GM23338 (cell line): ENCODE measurements at regions not wholly inside any gene's neighbourhood (a gene's known extent, or its start where the extent isn't known, plus 50 kb on each side); places are given as distances from the start of the nearest gene placed in this dataset.

Source experiments
- ATAC-seq: fragments of 200-7000 bp; cut with Tn5 transposase; 3 replicates; pipeline ENCODE4 v1.9.1; 2020
- DNase-seq: peaks from one replicate; pipeline ENCODE4 v3.0.0-alpha.2; 2015; ENCODE audit warnings: low spot score
- H2AFZ ChIP-seq: fragments of 200-600 bp; sonication (generic); 2 replicates; pipeline ENCODE4 v1.8.0; 2016; ENCODE audit warnings: antibody characterized with exemption, mild to moderate bottlenecking, moderate library complexity
- H3F3A ChIP-seq: fragments of 200-600 bp; sonication (generic); replicated peaks from 2 replicates; pipeline ENCODE4 v1.8.0; 2017; ENCODE audit warnings: antibody characterized with exemption, mixed run types, low read depth
- H3K27ac ChIP-seq: fragments of 200-600 bp; sonication (generic); 2 replicates; pipeline ENCODE4 v1.6.1; 2016; ENCODE audit warnings: low read depth
- H3K27me3 ChIP-seq: fragments of 200-600 bp; sonication (generic); 2 replicates; pipeline ENCODE4 v1.8.0; 2016; ENCODE audit warnings: mild to moderate bottlenecking, mixed run types, moderate library complexity; ENCODE audit not compliant: insufficient read depth
- H3K36me3 ChIP-seq: fragments of 200-600 bp; sonication (generic); 2 replicates; pipeline ENCODE4 v1.8.0; 2016; ENCODE audit warnings: mild to moderate bottlenecking; ENCODE audit not compliant: insufficient read depth
- H3K4me1 ChIP-seq: fragments of 200-600 bp; sonication (generic); 2 replicates; pipeline ENCODE4 v1.8.0; 2016; ENCODE audit warnings: mild to moderate bottlenecking, moderate library complexity; ENCODE audit not compliant: insufficient read depth
- H3K4me2 ChIP-seq: fragments of 200-600 bp; sonication (generic); 2 replicates; pipeline ENCODE4 v1.7.1; 2017; ENCODE audit warnings: mixed run types
- H3K4me3 ChIP-seq: fragments of 200-600 bp; sonication (generic); 2 replicates; pipeline ENCODE4 v1.6.1; 2016; ENCODE audit warnings: mixed run types
- H3K79me2 ChIP-seq: fragments of 200-600 bp; sonication (generic); replicated peaks from 2 replicates; pipeline ENCODE4 v1.8.0; 2017; ENCODE audit warnings: mild to moderate bottlenecking; ENCODE audit not compliant: insufficient read depth
- H3K9me2 ChIP-seq: fragments of 200-600 bp; sonication (generic); 2 replicates; pipeline ENCODE4 v1.8.0; 2017; ENCODE audit not compliant: insufficient read depth
- H4K20me1 ChIP-seq: fragments of 200-600 bp; sonication (generic); replicated peaks from 2 replicates; pipeline ENCODE4 v1.8.0; 2017; ENCODE audit warnings: mild to moderate bottlenecking; ENCODE audit not compliant: insufficient read depth
- H3K27ac Mint-ChIP-seq: 2 replicates; pipeline ENCODE4 v1.8.0; 2020; ENCODE audit warnings: inconsistent platforms, mild to moderate bottlenecking, moderate library complexity, mixed read lengths
- H3K27me3 Mint-ChIP-seq: 3 replicates; pipeline ENCODE4 v1.8.0; 2022; ENCODE audit warnings: low read depth, mild to moderate bottlenecking, moderate library complexity, mixed read lengths, inconsistent platforms; ENCODE audit not compliant: insufficient read depth, poor library complexity
- H3K36me3 Mint-ChIP-seq: 3 replicates; pipeline ENCODE4 v1.8.0; 2021; ENCODE audit warnings: low read depth, mild to moderate bottlenecking, inconsistent platforms, moderate library complexity, mixed read lengths
- H3K4me1 Mint-ChIP-seq: 3 replicates; pipeline ENCODE4 v1.8.0; 2020; ENCODE audit warnings: mild to moderate bottlenecking, inconsistent platforms, mixed read lengths
- H3K4me3 Mint-ChIP-seq: 3 replicates; pipeline ENCODE4 v1.8.0; 2021; ENCODE audit warnings: moderate library complexity, mild to moderate bottlenecking, inconsistent platforms, mixed read lengths
- H3K9me3 Mint-ChIP-seq: 3 replicates; pipeline ENCODE4 v1.8.0; 2020; ENCODE audit warnings: moderate library complexity, mild to moderate bottlenecking, inconsistent platforms, mixed read lengths
- CREB1 ChIP-seq: fragments of 250-450 bp; sonication (Bioruptor Pico); IDR thresholded peaks from 2 replicates; pipeline ENCODE4 v1.5.0; 2020; ENCODE audit warnings: low read depth, mild to moderate bottlenecking, moderate library complexity
- EZH2 ChIP-seq: fragments of 200-600 bp; sonication (generic); IDR thresholded peaks from one replicate; pipeline ENCODE4 v1.8.0; 2017; ENCODE audit warnings: antibody characterized with exemption, mild to moderate bottlenecking, low read depth; ENCODE audit not compliant: unreplicated experiment
- EZH2phosphoT487 ChIP-seq: fragments of 200-600 bp; sonication (generic); IDR thresholded peaks from one replicate; pipeline ENCODE4 v1.8.1; 2018; ENCODE audit warnings: antibody characterized with exemption; ENCODE audit not compliant: unreplicated experiment
- JUNB ChIP-seq: IDR thresholded peaks from one replicate; pipeline ENCODE4 v1.6.1; 2016; ENCODE audit warnings: antibody characterized with exemption; ENCODE audit not compliant: unreplicated experiment
- NANOG ChIP-seq: IDR thresholded peaks from 2 replicates; pipeline ENCODE4 v1.6.1; 2016; ENCODE audit warnings: antibody characterized with exemption, borderline replicate concordance
- POLR2AphosphoS5 ChIP-seq: IDR thresholded peaks from 2 replicates; pipeline ENCODE4 v1.6.1; 2016; ENCODE audit warnings: antibody characterized with exemption, low read depth
- STAT1 ChIP-seq: IDR thresholded peaks from one replicate; pipeline ENCODE4 v1.6.1; 2016; ENCODE audit warnings: antibody characterized with exemption; ENCODE audit not compliant: unreplicated experiment
- ZNF114 ChIP-seq: fragments of 250-450 bp; sonication (Bioruptor Pico); IDR thresholded peaks from 2 replicates; pipeline ENCODE4 v1.5.0; 2020; ENCODE audit warnings: mild to moderate bottlenecking, moderate library complexity
- ZNF331 ChIP-seq: fragments of 250-450 bp; sonication (Bioruptor Pico); IDR thresholded peaks from 2 replicates; pipeline ENCODE4 v1.5.0; 2020; ENCODE audit warnings: low read depth, mild to moderate bottlenecking, moderate library complexity
- TF ChIP-seq, protein P1 (sequence below): IDR thresholded peaks from one replicate; pipeline ENCODE4 v1.6.1; 2018; ENCODE audit warnings: antibody characterized with exemption; ENCODE audit not compliant: unreplicated experiment
- TF ChIP-seq, protein P2 (sequence below): IDR thresholded peaks from 2 replicates; pipeline ENCODE4 v1.6.1; 2016; ENCODE audit warnings: antibody characterized with exemption
- TF ChIP-seq, protein P3 (sequence below), 2 experiments: fragments of 200-600 bp in 1 of 2; sonication (generic) in 1 of 2; conservative IDR thresholded peaks; 2 replicates each; pipeline versions ENCODE4 v1.5.1 to v1.6.1; 2016 to 2017; ENCODE audit warnings: antibody characterized with exemption in 2 of 2, low read depth in 2 of 2, mild to moderate bottlenecking in 2 of 2, moderate library complexity in 1 of 2
- TF ChIP-seq, protein P4 (sequence below): fragments of 250-450 bp; sonication (Bioruptor Pico); IDR thresholded peaks from 2 replicates; pipeline ENCODE4 v1.5.0; 2020; ENCODE audit warnings: mild to moderate bottlenecking, moderate library complexity

DNA sequence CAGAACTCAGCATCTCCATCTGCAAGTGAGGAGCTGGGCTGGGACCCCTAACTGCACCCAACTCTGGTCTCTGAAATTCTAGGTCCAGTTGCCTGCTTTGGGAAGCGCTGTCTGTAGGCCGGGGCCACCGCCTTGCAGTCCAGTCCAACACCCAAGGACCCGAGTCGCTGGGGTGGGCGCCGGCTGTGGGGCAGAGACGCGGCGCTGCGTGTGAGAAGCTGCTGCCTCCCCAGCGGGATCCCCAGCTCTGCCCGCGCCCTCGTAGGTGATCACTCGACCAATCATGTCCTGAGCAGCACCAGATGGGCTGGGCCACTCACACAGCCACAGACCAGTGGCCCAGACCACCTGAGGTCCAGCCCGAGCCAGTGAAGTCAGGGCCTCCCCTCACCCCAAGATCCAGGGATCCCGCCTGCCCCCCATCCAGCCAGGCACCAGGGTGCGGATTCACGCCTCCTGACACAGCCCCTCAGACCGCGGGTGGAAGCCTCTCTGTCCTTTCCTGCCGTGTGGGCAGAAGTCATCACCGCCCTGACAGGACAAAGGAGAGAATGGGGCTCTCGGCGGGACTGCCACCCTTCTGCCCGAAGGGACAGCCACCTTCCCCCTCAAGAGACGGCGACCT is 67.4 kb upstream of the ADGRA1 start:
- Mint-ChIP-seq H3K27ac (no peak overlapping the region), H3K4me3 (no peak overlapping the region), H3K27me3 (peaks cover 20% of the 10 kb centered on the region), H3K36me3 (no peaks in the 10 kb centered on the region), H3K4me1 (peaks cover 11% of the 10 kb centered on the region), H3K9me3 (no peaks in the 10 kb centered on the region)
- TF ChIP-seq CREB1 (CRISPR knock-in tag) = no peak
- TF ChIP-seq STAT1 = no peak
- no peak for TF ChIP-seq POLR2AphosphoS5
- TF ChIP-seq, protein P1, sequence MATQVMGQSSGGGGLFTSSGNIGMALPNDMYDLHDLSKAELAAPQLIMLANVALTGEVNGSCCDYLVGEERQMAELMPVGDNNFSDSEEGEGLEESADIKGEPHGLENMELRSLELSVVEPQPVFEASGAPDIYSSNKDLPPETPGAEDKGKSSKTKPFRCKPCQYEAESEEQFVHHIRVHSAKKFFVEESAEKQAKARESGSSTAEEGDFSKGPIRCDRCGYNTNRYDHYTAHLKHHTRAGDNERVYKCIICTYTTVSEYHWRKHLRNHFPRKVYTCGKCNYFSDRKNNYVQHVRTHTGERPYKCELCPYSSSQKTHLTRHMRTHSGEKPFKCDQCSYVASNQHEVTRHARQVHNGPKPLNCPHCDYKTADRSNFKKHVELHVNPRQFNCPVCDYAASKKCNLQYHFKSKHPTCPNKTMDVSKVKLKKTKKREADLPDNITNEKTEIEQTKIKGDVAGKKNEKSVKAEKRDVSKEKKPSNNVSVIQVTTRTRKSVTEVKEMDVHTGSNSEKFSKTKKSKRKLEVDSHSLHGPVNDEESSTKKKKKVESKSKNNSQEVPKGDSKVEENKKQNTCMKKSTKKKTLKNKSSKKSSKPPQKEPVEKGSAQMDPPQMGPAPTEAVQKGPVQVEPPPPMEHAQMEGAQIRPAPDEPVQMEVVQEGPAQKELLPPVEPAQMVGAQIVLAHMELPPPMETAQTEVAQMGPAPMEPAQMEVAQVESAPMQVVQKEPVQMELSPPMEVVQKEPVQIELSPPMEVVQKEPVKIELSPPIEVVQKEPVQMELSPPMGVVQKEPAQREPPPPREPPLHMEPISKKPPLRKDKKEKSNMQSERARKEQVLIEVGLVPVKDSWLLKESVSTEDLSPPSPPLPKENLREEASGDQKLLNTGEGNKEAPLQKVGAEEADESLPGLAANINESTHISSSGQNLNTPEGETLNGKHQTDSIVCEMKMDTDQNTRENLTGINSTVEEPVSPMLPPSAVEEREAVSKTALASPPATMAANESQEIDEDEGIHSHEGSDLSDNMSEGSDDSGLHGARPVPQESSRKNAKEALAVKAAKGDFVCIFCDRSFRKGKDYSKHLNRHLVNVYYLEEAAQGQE = no peak
- TF ChIP-seq, protein P2, sequence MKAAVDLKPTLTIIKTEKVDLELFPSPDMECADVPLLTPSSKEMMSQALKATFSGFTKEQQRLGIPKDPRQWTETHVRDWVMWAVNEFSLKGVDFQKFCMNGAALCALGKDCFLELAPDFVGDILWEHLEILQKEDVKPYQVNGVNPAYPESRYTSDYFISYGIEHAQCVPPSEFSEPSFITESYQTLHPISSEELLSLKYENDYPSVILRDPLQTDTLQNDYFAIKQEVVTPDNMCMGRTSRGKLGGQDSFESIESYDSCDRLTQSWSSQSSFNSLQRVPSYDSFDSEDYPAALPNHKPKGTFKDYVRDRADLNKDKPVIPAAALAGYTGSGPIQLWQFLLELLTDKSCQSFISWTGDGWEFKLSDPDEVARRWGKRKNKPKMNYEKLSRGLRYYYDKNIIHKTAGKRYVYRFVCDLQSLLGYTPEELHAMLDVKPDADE = no peak
- TF ChIP-seq ZNF331 = no peak
- no peak for TF ChIP-seq NANOG
- TF ChIP-seq EZH2 = no peak
- TF ChIP-seq, protein P3, sequence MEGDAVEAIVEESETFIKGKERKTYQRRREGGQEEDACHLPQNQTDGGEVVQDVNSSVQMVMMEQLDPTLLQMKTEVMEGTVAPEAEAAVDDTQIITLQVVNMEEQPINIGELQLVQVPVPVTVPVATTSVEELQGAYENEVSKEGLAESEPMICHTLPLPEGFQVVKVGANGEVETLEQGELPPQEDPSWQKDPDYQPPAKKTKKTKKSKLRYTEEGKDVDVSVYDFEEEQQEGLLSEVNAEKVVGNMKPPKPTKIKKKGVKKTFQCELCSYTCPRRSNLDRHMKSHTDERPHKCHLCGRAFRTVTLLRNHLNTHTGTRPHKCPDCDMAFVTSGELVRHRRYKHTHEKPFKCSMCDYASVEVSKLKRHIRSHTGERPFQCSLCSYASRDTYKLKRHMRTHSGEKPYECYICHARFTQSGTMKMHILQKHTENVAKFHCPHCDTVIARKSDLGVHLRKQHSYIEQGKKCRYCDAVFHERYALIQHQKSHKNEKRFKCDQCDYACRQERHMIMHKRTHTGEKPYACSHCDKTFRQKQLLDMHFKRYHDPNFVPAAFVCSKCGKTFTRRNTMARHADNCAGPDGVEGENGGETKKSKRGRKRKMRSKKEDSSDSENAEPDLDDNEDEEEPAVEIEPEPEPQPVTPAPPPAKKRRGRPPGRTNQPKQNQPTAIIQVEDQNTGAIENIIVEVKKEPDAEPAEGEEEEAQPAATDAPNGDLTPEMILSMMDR (conservative IDR thresholded peaks at IDR 0.05; ENCODE audit: low read depth in 2 of 2) = no peak
- TF ChIP-seq ZNF114 (CRISPR knock-in tag) = no peak
- TF ChIP-seq JUNB = no peak
- TF ChIP-seq, protein P4, sequence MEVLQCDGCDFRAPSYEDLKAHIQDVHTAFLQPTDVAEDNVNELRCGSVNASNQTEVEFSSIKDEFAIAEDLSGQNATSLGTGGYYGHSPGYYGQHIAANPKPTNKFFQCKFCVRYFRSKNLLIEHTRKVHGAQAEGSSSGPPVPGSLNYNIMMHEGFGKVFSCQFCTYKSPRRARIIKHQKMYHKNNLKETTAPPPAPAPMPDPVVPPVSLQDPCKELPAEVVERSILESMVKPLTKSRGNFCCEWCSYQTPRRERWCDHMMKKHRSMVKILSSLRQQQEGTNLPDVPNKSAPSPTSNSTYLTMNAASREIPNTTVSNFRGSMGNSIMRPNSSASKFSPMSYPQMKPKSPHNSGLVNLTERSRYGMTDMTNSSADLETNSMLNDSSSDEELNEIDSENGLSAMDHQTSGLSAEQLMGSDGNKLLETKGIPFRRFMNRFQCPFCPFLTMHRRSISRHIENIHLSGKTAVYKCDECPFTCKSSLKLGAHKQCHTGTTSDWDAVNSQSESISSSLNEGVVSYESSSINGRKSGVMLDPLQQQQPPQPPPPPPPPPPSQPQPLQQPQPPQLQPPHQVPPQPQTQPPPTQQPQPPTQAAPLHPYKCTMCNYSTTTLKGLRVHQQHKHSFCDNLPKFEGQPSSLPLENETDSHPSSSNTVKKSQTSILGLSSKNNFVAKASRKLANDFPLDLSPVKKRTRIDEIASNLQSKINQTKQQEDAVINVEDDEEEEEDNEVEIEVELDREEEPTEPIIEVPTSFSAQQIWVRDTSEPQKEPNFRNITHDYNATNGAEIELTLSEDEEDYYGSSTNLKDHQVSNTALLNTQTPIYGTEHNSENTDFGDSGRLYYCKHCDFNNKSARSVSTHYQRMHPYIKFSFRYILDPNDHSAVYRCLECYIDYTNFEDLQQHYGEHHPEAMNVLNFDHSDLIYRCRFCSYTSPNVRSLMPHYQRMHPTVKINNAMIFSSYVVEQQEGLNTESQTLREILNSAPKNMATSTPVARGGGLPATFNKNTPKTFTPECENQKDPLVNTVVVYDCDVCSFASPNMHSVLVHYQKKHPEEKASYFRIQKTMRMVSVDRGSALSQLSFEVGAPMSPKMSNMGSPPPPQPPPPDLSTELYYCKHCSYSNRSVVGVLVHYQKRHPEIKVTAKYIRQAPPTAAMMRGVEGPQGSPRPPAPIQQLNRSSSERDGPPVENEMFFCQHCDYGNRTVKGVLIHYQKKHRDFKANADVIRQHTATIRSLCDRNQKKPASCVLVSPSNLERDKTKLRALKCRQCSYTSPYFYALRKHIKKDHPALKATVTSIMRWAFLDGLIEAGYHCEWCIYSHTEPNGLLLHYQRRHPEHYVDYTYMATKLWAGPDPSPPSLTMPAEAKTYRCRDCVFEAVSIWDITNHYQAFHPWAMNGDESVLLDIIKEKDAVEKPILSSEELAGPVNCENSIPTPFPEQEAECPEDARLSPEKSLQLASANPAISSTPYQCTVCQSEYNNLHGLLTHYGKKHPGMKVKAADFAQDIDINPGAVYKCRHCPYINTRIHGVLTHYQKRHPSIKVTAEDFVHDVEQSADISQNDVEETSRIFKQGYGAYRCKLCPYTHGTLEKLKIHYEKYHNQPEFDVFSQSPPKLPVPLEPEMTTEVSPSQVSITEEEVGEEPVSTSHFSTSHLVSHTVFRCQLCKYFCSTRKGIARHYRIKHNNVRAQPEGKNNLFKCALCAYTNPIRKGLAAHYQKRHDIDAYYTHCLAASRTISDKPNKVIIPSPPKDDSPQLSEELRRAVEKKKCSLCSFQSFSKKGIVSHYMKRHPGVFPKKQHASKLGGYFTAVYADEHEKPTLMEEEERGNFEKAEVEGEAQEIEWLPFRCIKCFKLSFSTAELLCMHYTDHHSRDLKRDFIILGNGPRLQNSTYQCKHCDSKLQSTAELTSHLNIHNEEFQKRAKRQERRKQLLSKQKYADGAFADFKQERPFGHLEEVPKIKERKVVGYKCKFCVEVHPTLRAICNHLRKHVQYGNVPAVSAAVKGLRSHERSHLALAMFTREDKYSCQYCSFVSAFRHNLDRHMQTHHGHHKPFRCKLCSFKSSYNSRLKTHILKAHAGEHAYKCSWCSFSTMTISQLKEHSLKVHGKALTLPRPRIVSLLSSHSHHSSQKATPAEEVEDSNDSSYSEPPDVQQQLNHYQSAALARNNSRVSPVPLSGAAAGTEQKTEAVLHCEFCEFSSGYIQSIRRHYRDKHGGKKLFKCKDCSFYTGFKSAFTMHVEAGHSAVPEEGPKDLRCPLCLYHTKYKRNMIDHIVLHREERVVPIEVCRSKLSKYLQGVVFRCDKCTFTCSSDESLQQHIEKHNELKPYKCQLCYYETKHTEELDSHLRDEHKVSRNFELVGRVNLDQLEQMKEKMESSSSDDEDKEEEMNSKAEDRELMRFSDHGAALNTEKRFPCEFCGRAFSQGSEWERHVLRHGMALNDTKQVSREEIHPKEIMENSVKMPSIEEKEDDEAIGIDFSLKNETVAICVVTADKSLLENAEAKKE (CRISPR knock-in tag) = no peak
- TF ChIP-seq EZH2phosphoT487 = no peak
- Histone ChIP-seq H4K20me1 (no peaks in the 10 kb centered on the region), H3K27ac (no peak overlapping the region), H3K4me3 (no peak overlapping the region), H2AFZ (no peak overlapping the region), H3K36me3 (no peaks in the 10 kb centered on the region), H3K27me3 (no peaks in the 10 kb centered on the region), H3K4me2 (no peak overlapping the region), H3K9me2 (no peaks in the 10 kb centered on the region), H3K4me1 (0 out of 2 replicates have a peak, but pooled peaks cover 4% of the 10 kb centered on the region), H3F3A (no peaks in the 10 kb centered on the region), H3K79me2 (no peaks in the 10 kb centered on the region)
- DNase-seq = no peak
- ATAC-seq = no peak; the same call in 1 of the 3 replicates
